HK-2 (cell line): ENCODE measurements at regions not wholly inside any gene's neighbourhood (a gene's known extent, or its start where the extent isn't known, plus 50 kb on each side); places are given as distances from the start of the nearest gene placed in this dataset.
"Not testable (repeated sequence)": the region's sequence is repeated elsewhere in the genome, so short reads cannot be mapped to it uniquely, and the experiment has no call there.

ENCODE experiments used
- DNase-seq: peaks from one replicate; pipeline ENCODE4 v3.0.0-alpha.2; 2018; ENCODE audit not compliant: unreplicated experiment

- not testable (repeated sequence) for DNase-seq
Measured at GRCh38 chr17:26936645-26937044, 357.3 kb upstream of the WSB1 start.

- not testable (repeated sequence) for DNase-seq
Measured at GRCh38 chr17:26937750-26938322, 356.1 kb upstream of the WSB1 start.

GRCh38 chr17:26939755-26940154 lies 354.2 kb upstream of the WSB1 start:
- DNase-seq = not testable (repeated sequence)

GRCh38 chr17:26940587-26940986 lies 353.3 kb upstream of the WSB1 start:
- DNase-seq = not testable (repeated sequence)

GRCh38 chr17:26962255-26963162 lies 331.4 kb upstream of the WSB1 start:
- DNase-seq = no peak

GRCh38 chr17:26963163-26963503 lies 330.8 kb upstream of the WSB1 start:
- no peak for DNase-seq

GRCh38 chr17:26965898-26966624 lies 327.9 kb upstream of the WSB1 start:
- DNase-seq = not testable (repeated sequence)

GRCh38 chr17:26966625-26967179 lies 327.2 kb upstream of the WSB1 start:
- DNase-seq = not testable (repeated sequence)

GRCh38 chr17:26981845-26982425 lies 312.0 kb upstream of the WSB1 start:
- DNase-seq = not testable (repeated sequence)

GRCh38 chr17:26982563-26982962 lies 311.4 kb upstream of the WSB1 start:
- not testable (repeated sequence) for DNase-seq

- DNase-seq = not testable (repeated sequence)
Measured at GRCh38 chr17:26987851-26988250, 306.1 kb upstream of the WSB1 start.

- not testable (repeated sequence) for DNase-seq
Measured at GRCh38 chr17:26994648-26995047, 299.3 kb upstream of the WSB1 start.

- DNase-seq = not testable (repeated sequence)
Measured at GRCh38 chr17:26996146-26996916, 297.6 kb upstream of the WSB1 start.

- DNase-seq = not testable (repeated sequence)
Measured at GRCh38 chr17:27007734-27008531, 286.0 kb upstream of the WSB1 start.

GRCh38 chr17:27009087-27009486 lies 284.8 kb upstream of the WSB1 start:
- no peak for DNase-seq

- DNase-seq = not testable (repeated sequence)
Measured at GRCh38 chr17:27010138-27010537, 283.8 kb upstream of the WSB1 start.

- DNase-seq = not testable (repeated sequence)
Measured at GRCh38 chr17:27030552-27030951, 263.4 kb upstream of the WSB1 start.

- no peak for DNase-seq
Measured at GRCh38 chr17:27038676-27039075, 255.2 kb upstream of the WSB1 start.

- DNase-seq = not testable (repeated sequence)
Measured at GRCh38 chr17:27045039-27045438, 248.9 kb upstream of the WSB1 start.
